Prostate gland (tissue), 2 donors: ENCODE measurements at regions not wholly inside any gene's neighbourhood (a gene's known extent, or its start where the extent isn't known, plus 50 kb on each side); places are given as distances from the start of the nearest gene placed in this dataset.

Experiments used
- DNase-seq: peaks from one replicate; pipeline ENCODE4 v3.0.0-alpha.2; 2019; ENCODE audit warnings: low spot score
- H3K27ac ChIP-seq, 2 donors: fragments of 200-600 bp; sonication (generic); 2 replicates each; pipeline ENCODE4 v1.5.1; 2017 to 2019
- H3K27me3 ChIP-seq: fragments of 200-600 bp; sonication (generic); replicated peaks from 2 replicates; pipeline ENCODE4 v1.5.1; 2019; ENCODE audit not compliant: insufficient read depth
- H3K36me3 ChIP-seq, 2 donors: fragments of 200-600 bp; sonication (generic); 1 replicate in 1 of 2; 2 replicates in 1 of 2; pipeline versions ENCODE4 v1.5.1 to v1.8.1; 2017 to 2019
- H3K4me1 ChIP-seq: fragments of 200-600 bp; sonication (generic); replicated peaks from 2 replicates; pipeline ENCODE4 v1.5.1; 2019
- H3K4me3 ChIP-seq, 2 donors: fragments of 200-600 bp; sonication (generic); 2 replicates each; pipeline ENCODE4 v1.5.1; 2017 to 2019
- H3K9me3 ChIP-seq: fragments of 200-600 bp; sonication (generic); 2 replicates; pipeline ENCODE4 v1.5.1; 2017
- CTCF ChIP-seq, 4 experiments: fragments of 200-600 bp in 2 of 4; fragments of 450-650 bp in 2 of 4; sonication (generic) in 2 of 4; IDR thresholded peaks; 1 replicate in 3 of 4; 2 replicates in 1 of 4; pipeline ENCODE4 v1.5.1; 2016 to 2019; ENCODE audit warnings: antibody characterized with exemption in 4 of 4, mild to moderate bottlenecking in 2 of 4, moderate library complexity in 2 of 4
- POLR2A ChIP-seq: fragments of 450-650 bp; IDR thresholded peaks from one replicate; pipeline ENCODE4 v1.6.1; 2016; ENCODE audit warnings: antibody characterized with exemption, mild to moderate bottlenecking
- POLR2AphosphoS5 ChIP-seq: sonication (generic); formaldehyde crosslinking; IDR thresholded peaks from one replicate; pipeline ENCODE4 v1.6.1; 2017; ENCODE audit warnings: antibody characterized with exemption
- WGBS: methylation state at CpG from one replicate; pipeline ENCODE4 v1.1.5; 2018; 5-methylcytosine and 5-hydroxymethylcytosine counted together
- intact Hi-C: fragments of 100-400 bp; cut with DNase I; formaldehyde crosslinking; loops from one replicate; pipeline ENCODE4 v1.14.2; 2022

DNA sequence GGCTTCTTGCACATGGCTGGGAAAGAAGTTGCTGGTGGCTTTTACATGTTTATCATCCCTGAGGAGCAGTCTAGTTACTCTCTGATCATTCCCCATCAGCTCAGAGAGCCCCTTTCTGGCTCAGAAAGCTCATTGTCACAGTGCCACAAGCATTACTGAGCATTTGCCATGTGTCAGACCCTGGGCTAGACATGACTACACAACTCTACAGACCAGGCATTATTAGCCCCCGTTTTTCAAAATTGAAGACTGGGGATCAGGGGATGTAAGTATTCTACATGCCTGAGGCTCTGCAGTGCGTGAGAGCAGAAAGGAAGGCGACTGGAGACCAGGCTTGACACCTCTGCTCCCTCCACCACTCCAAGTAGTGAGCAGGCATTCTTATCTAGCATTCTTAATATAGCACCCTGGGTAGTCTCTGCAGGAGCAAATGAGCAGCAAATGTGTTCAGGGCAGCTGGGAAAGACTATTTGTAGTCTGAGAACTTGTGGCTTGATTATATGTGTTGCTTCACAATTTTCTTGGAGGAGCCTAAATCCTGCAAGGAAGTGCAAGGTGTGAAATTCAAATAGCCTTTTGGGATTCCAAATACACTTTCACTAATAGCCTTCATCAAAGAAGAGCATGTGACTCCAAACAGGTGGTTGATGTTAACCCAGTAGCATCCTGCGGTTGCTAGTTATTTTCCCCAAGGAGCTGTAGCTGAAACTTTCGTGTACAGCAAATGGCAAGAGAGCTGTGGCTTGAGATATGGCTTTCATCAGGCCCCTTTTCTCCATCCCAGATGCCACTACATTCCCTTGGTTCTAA is 143.2 kb downstream of the DDX1 start:
- WGBS = 75% methylated on average over 5 of the region's 5 CpGs
- Histone ChIP-seq H3K4me1 (no peaks in the 10 kb centered on the region), H3K4me3 (no peak overlapping the region), H3K36me3 (no peaks in the 10 kb centered on the region), H3K27ac (no peak overlapping the region), H3K9me3 (no peaks in the 10 kb centered on the region), H3K27me3 (no peaks in the 10 kb centered on the region)
- DNase-seq = no peak
- intact Hi-C loops = no loop called here
- no peak for TF ChIP-seq POLR2AphosphoS5
- no peak for TF ChIP-seq CTCF (IDR thresholded peaks at IDR 0.05)
- TF ChIP-seq POLR2A = no peak

DNA sequence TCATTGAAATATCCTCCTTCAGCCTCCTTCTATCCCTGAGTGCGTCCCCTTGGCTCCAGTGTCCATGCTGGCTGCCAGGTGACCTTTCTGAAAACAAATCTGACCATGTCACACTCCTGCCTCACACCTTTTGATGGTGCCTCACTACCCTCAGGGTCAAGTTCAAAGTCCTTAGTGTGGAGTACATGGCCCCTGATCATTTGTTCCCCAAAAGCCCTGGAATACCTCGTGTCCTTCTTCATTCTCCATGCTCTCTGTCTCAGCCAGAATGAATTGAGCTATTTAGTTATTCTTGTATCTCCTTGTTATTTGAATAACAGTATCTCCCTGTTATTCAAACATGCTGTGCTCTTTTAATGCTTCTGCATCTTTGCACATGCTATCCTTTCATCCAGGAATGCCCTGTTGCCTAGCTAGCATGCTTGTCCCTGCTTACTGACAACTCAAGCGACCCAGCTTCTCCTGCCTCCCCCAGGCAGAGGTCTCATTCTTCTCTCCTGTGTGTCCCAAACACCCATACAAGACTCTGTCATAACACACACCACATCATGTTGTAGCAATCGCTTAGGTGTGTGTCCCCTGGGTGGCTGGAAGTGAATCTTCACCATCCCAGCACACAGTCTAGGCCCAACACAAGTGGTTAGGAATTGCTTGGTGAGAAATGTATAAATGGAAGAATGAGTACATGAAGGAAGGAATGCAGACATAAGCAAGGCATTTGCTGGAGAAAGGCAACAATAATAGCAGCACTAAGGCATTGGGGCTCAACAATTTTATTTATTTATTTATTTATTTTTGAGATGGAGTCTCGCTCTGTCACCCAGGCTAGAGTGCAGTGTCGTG is 144.0 kb downstream of the DDX1 start:
- TF ChIP-seq CTCF (IDR thresholded peaks at IDR 0.05) (no peak), POLR2A (no peak), POLR2AphosphoS5 (no peak)
- no peak for DNase-seq
- no peak overlapping the region for H3K4me3 ChIP-seq
- no peaks in the 10 kb centered on the region for H3K4me1 ChIP-seq
- no peak overlapping the region for H3K27ac ChIP-seq
- WGBS = 96% methylated on average over 6 of the region's 6 CpGs
- H3K36me3 ChIP-seq = no peaks in the 10 kb centered on the region
- intact Hi-C loops = no loop called here
- no peaks in the 10 kb centered on the region for H3K9me3 ChIP-seq
- no peaks in the 10 kb centered on the region for H3K27me3 ChIP-seq

DNA sequence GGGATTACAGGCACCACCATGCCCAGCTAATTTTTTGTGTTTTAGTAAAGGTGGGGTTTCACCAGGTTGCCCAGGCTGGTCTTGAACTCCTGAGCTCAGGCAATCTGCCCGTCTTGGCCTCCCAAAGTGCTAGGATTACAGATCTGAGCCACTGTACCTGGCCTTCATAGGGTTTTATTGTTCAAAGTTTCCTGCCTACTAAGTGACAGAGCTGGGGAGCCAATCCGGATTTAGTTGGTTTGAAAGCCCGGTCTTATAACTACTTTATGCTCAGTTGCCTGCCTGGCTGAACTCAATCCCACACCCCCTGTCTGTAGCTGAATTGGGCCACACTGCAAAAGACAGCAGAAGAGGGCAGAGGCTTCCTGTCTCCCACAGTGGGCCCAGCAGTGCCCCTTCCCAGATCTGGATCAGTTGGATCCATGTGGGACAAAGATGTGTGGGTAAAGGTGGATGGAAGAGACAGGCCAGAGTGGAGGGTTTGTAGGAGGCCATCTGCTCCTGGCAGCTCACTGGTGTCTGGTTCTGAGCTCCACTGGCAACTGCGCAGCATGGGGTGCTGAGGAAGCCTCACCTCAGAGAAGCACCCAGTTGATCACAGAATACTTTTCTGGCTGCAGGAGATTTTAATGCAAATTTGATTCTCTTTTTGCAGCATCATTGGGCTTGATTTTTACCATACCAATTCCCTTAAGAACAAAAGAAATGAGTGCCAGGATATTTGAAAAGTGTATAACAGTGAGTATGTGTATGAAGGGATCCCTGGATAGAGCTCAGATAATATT is 144.9 kb downstream of the DDX1 start:
- no peak for TF ChIP-seq POLR2AphosphoS5
- no peak for TF ChIP-seq CTCF (IDR thresholded peaks at IDR 0.05)
- TF ChIP-seq POLR2A = no peak

GRCh38 chr2:15737314-15738224 is 145.9 kb downstream of the DDX1 start:
- no peak for DNase-seq
- Histone ChIP-seq H3K27me3 (no peaks in the 10 kb centered on the region), H3K27ac (no peak overlapping the region), H3K4me3 (no peak overlapping the region), H3K36me3 (no peaks in the 10 kb centered on the region), H3K9me3 (no peaks in the 10 kb centered on the region), H3K4me1 (no peaks in the 10 kb centered on the region)
- intact Hi-C loops = no loop called here
- 95% methylated on average over 5 of the region's 5 CpGs for whole genome bisulfite sequencing
- TF ChIP-seq POLR2AphosphoS5 = no peak

More for the DNA sequence above, 144.9 kb downstream of the DDX1 start:
- 93% methylated on average over 4 of the region's 4 CpGs for WGBS
- Histone ChIP-seq H3K4me1 (no peaks in the 10 kb centered on the region), H3K27me3 (no peaks in the 10 kb centered on the region), H3K36me3 (no peaks in the 10 kb centered on the region), H3K27ac (no peak overlapping the region), H3K9me3 (no peaks in the 10 kb centered on the region), H3K4me3 (no peak overlapping the region)
- DNase-seq = no peak
- intact Hi-C loops = no loop called here
